ENCODE measurements at regions not wholly inside any gene's neighbourhood (a gene's known extent, or its start where the extent isn't known, plus 50 kb on each side); places are given as distances from the start of the nearest gene placed in this dataset.
"Not testable (repeated sequence)": the region's sequence is repeated elsewhere in the genome, so short reads cannot be mapped to it uniquely, and the experiment has no call there.

DNA sequence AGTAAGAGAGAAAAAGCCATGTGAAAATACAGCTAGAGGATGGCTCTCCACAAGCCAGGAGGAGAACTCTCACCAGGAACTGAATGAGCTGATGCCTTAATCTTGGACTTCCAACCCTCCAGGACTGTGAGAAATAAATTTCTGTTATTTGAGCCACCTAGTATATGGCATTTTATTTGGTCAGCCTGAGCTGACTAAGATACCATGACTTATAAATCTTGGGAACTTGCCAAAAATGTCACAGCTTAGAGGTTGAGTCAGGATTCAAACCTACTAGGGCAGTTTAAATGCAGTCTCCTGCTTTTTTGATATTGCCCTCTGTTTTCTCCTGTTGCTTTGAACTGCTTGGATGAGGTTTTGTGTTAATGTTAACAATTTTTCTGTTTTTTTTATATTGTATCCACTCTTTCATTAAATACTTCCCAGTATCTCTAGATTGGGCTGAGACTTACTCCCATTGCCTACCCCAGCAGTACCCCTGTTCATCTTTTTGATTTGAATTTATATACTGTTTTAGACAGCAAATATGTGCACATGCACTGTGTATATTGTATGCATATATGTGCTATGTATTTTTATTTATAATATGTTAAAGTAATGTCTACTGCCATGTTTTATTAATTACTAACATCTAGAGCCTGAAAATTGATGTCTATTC is 1223.2 kb downstream of the OTOL1 start:
- peak; percentile 63 for DNase-seq (ENCODE audit: low spot score)

DNA sequence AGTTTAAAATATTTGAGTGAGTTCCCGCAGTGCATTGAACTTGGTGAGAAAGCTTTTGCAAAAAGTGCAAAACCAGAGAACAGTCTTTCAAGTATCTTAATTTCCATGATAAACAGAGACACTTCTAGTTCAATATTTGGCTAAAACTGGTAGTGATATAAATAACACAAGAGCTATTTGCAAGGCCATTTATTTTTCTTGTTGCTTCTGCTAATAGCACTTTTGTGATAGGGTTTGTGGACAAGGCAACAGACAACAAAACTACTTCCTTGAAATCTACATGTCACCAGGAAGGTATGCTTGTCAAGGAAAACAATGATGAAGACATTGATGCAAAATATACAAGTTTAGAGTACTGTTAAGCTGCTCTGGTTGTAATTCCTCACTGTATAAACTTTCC is 1225.1 kb downstream of the OTOL1 start:
- no peak for DNase-seq (ENCODE audit: low spot score)

DNA sequence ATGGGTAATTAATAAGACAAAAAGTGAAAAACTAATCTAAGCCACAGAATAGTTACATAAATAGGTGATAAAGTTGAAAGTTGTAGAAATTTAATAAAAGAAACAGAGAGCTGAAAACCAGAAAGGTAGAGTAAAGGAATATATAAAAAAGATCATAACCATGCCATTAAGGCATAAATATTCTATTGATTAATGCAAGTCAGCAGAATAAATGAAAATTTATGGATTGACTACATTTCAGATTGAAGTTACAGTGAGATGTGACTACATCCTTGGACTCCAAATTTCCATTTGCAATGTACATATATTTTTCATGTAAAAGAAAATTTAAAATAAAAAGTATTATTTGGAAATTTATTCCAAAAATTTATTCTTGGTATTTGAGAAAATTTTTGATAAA is 1225.7 kb downstream of the OTOL1 start:
- no peak for DNase-seq (ENCODE audit: low spot score)

- not testable (repeated sequence) for DNase-seq (ENCODE audit: low spot score)
These were observed 1226.2 kb downstream of the OTOL1 start for GRCh38 chr3:162722796-162723195.

DNA sequence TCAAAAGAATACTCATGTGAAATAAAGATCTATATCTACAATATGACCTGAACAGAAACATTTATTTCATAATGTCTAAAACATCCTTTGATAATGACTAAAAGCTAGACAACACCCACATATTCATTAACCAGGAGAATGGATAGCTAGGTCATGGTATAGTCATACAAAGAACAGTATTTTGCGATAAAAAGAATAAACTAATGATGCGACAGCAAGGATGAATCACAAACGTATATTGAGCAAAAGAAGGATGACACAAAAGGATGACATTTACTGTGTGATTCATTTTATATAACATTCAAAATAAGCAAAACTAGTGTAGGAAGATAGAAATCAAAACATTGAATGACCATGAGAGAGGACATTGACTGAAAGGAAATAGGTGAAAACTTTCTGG is 1233.1 kb downstream of the OTOL1 start:
- no peak for DNase-seq (ENCODE audit: low spot score)

DNA sequence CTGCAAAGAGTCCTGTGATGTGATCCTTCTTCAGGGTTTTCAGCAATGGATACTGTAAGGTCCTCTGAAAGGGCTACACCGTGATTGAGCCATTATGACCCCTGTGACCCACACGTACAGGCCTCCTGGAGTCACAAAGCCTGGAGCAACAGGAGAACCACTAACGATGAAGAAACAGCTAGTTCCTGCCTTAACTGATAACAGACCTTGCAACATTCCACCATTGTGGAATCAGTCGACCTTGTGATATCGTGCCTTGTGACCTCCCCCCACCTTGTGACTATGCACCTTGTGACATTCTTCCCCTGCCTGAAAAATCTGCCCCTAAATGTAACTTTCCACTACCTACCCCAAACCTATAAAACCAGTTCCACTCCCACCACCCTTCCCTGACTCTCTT is 1235.4 kb downstream of the OTOL1 start:
- not testable (repeated sequence) for DNase-seq (ENCODE audit: low spot score)

DNA sequence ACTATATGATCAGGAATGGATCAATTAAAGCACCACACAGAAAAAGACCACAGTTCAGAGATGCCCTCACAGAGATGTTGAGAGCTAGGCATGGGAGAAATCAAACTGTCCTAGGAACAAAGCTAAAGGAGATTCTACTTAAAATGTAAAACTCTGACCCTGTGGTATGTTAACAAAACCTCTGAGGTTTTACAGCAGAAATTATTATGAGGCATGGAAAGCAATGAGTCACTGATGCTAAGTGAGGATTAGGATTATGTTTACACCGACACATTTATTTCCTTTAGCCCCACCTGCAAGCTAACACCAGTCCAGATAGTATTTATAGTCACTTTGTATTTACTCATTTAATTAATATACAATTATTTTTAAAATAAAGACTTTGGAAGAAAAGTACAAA is 1242.2 kb downstream of the OTOL1 start:
- DNase-seq (ENCODE audit: low spot score): no peak

GRCh38 chr3:162740941-162741596 is 1244.5 kb downstream of the OTOL1 start:
- DNase-seq (ENCODE audit: low spot score): no peak

DNA sequence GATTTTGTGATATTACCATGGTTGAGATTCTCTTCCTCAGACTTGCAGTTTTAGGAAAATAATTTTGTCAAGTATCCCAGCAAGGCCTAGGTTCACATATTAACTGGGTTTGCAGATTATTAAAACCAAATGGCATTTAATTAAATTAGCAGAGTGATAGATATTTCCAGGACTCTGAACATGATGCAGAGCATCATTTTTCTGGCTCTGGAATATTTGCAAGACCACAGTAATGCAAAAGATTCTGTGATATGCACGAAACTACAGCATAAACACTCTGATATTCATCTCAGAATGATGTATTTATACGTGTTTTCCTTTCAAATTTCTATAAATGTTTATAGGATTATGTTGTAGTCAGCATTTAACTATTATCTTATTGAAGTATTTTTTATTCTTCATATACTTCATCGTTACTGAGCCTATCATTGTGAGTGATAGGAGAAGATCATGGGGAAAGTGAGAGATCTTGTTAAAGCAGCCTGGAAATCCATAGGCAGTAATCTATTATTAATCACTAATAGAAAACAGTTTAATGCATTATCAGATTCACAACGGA is 1245.6 kb downstream of the OTOL1 start:
- DNase-seq (ENCODE audit: low spot score): no peak

- no peak for DNase-seq (ENCODE audit: low spot score)
These were observed 1246.5 kb downstream of the OTOL1 start for GRCh38 chr3:162743091-162743490.

DNA sequence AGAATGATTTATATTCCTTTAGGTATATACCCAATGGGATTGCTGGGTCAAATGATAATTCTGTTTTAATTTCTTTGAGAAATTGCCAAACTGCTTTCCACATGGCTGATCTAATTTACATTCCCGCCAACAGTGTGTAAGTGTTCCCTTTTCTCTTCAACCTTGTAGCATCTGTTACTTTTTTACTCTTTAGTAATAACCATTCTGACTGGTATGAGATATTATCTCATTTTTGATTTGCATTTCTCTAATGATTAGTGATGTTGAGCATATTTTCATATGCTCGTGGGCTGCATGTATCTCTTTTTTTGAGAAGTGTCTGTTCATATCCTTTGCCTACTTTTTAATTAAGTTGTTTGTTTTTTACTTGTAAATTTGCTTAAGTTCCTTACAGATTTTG is 1264.2 kb downstream of the OTOL1 start:
- no peak for DNase-seq (ENCODE audit: low spot score)

DNA sequence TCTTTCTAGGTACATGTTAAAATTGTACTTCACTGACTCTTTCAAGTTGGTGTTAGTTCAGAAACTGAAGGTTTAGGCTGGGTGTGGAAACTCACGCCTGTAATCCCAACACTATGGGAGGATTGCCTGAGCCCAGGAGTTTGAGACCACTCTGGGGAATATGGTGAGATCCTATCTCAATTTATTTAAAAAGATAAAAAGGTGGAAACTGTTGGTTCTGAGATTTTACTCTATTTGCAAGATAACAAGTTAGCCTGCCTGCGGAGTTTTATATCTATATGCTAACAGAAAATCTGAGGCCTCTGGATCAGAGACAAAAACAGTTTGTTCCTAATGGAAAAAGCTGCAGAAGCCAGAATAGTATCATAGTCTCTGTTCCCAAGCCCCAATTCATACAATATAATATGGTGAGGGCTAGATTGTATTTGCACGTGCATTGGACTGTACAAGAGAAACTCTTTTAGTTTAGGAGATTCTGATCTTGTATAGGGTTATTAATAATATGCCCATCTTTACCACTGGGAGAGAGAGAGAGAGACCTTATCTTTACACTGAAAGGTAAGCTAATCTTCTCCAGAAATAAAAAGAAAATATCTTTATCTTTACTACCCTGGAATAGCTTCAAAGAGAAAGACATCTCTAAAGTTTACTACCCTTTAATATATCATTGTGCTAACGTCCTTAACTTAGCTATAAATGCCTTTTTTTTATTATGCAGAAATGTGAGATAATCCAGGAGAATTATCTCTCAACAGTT is 1267.6 kb downstream of the OTOL1 start:
- DNase-seq (ENCODE audit: low spot score): no peak

GRCh38 chr3:162764808-162765071 is 1268.1 kb downstream of the OTOL1 start:
- no peak for DNase-seq (ENCODE audit: low spot score)

DNA sequence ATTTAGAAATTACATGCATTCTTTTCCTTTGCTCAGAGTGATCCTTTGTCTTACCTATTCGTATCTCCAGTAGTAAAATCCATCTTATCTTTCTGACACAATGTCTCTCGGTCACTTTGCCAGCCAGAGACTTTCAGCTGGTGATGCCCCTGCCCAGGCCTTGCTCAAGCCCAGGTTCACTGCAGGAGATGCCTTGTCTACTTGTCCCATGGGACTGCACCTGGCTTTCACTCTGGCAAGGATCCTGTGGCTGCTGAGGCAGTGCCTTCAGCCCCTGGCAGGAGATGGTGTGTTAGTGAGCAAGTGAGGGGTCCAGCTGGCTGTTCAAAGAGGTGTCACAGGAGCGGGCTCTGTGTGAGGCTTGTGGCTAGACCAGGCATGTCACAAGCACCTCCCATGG is 1268.9 kb downstream of the OTOL1 start:
- no peak for DNase-seq (ENCODE audit: low spot score)

- no peak for DNase-seq (ENCODE audit: low spot score)
These were observed 1273.0 kb downstream of the OTOL1 start for GRCh38 chr3:162769564-162769963.

DNA sequence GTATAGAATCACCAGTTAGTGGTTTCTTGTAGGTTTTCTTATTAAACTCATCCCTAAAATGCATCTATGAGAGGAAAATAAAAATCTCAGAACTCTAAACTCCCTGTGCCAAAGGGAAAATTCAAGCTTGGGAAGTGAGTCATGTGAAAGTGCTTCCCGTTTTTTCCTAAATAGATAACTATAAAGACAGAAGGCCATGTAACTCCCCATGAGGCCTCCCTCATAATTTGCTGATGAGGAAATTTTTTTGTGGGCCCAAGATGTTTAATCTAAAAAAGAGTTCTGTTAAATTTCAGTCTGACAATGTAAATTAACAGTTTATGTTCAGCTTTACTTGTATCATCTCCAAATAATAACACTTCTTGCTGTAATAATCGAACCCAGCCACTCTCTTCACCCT is 1273.9 kb downstream of the OTOL1 start:
- DNase-seq (ENCODE audit: low spot score): no peak

GRCh38 chr3:162774613-162775100 is 1278.0 kb downstream of the OTOL1 start:
- DNase-seq (ENCODE audit: low spot score): no peak

- DNase-seq (ENCODE audit: low spot score): no peak
These were observed 1279.5 kb downstream of the OTOL1 start for GRCh38 chr3:162776148-162776547.

DNA sequence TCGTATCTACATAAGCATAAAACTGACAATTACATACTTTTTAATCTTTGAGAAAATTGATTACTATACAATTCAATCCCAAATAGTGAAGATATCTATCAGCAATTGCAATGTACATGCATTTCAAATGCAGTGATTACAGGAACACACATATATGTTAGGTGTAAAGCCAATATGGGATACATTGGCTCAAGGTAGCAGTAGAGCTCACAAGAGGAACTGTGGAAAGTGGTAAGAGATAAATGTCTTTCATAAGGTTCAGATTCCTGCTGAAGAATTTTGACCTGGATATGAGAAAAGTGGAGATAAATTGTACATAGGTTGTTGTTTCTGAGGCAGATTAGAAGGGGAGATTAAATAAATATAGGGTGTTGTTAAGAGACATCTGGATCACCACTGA is 1280.5 kb downstream of the OTOL1 start:
- no peak for DNase-seq (ENCODE audit: low spot score)

DNA sequence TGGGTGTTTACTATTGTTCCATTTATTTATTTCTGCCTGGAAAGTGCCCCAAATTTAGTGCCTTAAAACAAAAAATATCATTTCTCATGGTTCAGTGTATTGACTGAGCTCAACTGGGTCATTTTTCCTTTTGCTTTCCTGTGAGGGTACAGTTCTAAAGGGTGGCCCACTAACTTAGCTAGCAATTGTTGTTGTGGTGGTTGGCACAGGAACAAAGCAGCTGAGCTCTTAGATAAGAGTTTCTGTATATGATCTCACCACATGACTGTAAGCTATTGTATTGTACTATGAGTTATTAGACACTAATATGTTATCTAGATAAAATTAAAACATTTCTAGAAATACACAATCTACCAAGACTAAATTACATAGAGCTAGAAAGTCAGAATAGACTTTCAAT is 1283.7 kb downstream of the OTOL1 start:
- no peak for DNase-seq (ENCODE audit: low spot score)

DNA sequence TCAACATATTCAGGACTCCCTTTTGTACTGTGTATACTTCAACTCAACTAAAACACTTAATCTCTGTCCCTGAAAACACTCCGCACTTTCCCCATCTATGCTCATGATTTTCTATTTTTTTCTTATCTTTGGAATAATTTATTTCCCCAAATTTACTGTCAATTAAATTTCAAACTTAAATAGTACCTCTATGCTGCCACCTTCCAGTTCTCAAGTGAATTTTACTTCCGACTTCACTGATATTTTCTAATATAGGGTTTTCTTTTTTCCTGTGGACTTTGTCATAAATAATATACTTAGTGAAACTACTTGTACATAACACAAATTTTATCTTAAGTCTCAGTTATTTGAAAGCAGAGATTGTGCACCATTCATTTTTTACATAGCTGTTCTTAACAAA is 1303.3 kb downstream of the OTOL1 start:
- DNase-seq (ENCODE audit: low spot score): no peak

- DNase-seq (ENCODE audit: low spot score): no peak
These were observed 1305.8 kb downstream of the OTOL1 start for GRCh38 chr3:162802228-162802965.

Data from AG08395 (cell line).